ENCODE measurements at regions not wholly inside any gene's neighbourhood (a gene's known extent, or its start where the extent isn't known, plus 50 kb on each side); places are given as distances from the start of the nearest gene placed in this dataset.

- no peak overlapping the region for H3K4me3 ChIP-seq (ENCODE audit: low read depth, low read length)
- TF ChIP-seq CTCF (IDR thresholded peaks at IDR 0.05; ENCODE audit: borderline replicate concordance, insufficient read depth, low read depth, low read length): no peak
Measured at GRCh38 chr11:119505071-119505470, 82.1 kb upstream of the THY1 start.

GRCh38 chr11:119504371-119504770, 81.4 kb upstream of the THY1 start:
- no peak overlapping the region for H3K4me3 ChIP-seq (ENCODE audit: low read depth, low read length)
- TF ChIP-seq CTCF (IDR thresholded peaks at IDR 0.05; ENCODE audit: borderline replicate concordance, insufficient read depth, low read depth, low read length): no peak

DNA sequence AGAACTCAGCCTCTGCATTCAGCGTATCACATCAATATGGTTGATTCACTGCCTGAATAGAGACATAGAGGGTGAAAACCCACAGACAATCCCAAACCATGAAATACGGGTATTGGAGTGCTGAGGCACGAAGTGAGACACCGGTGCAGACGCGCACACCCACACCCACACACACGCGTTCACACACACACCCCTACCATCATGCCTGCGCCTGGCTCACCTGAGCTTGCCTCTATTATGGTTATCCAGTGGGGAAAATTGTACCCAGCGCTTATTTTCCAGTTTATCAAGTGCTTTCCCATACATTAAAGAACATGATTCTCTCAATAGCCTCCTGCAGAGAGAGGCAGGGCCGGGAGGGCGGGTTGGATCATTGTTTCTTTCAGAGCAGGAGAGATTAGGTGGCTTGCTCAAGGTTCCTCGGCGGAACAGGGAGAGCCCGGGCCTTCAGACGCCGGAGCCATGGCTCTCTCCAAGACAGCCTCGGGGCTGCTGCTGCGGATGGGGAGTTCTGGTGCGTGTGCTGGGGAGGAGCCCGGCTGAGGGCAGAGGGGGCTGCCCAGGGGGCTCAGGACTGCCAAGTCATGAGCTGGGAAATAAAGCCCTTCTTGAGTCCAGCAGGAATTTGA, 78.9 kb upstream of the THY1 start:
- no peak for TF ChIP-seq CTCF (IDR thresholded peaks at IDR 0.05; ENCODE audit: borderline replicate concordance, insufficient read depth, low read depth, low read length)
- H3K4me3 ChIP-seq (ENCODE audit: low read depth, low read length): no peak overlapping the region

- no peak overlapping the region for H3K4me3 ChIP-seq (ENCODE audit: low read depth, low read length)
- TF ChIP-seq CTCF (IDR thresholded peaks at IDR 0.05; ENCODE audit: borderline replicate concordance, insufficient read depth, low read depth, low read length): no peak
Measured at GRCh38 chr11:119497717-119498116, 74.7 kb upstream of the THY1 start.

DNA sequence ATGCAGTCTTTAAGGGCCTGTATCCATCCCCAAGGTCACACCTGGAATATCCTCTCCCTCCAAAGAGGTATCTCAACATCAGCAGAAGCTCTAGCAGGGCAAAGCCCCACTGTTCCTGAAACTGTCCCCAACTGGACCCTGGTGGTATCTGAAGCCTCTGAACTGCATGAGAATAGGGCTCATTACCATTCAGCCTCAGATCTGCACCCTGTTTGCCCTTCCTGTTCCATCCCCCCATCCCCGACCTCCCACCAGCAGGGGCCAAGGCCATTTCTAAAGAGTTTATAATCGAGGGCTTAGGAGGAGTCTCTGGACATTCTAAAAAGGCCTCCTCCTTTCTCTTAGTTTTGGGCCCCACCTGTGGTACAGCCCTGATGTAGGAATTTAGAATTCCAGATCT, 74.0 kb upstream of the THY1 start:
- H3K4me3 ChIP-seq (ENCODE audit: low read depth, low read length): no peak overlapping the region
- no peak for TF ChIP-seq CTCF (IDR thresholded peaks at IDR 0.05; ENCODE audit: borderline replicate concordance, insufficient read depth, low read depth, low read length)

GRCh38 chr11:119496469-119496868, 73.5 kb upstream of the THY1 start:
- no peak for TF ChIP-seq CTCF (IDR thresholded peaks at IDR 0.05; ENCODE audit: borderline replicate concordance, insufficient read depth, low read depth, low read length)
- no peak overlapping the region for H3K4me3 ChIP-seq (ENCODE audit: low read depth, low read length)

DNA sequence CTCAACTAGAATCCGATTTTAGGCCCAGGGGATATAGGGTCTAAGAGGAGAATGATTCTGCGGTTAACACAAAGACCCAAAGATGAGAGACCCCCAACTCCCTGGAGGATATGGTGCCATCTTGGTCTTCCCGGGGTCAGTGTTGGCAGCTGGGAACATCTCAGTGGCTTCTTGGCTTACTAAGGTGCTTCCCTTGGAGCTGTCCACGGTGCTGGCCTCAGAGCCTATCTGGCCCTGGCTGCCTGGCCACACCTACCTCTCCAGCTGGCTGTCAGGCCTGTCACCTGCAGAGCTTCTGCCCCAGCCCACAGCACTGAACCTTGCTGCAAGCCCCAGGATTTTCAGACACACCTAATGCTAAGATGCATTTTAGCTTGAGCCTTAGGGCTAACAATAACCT, 70.7 kb upstream of the THY1 start:
- TF ChIP-seq CTCF (IDR thresholded peaks at IDR 0.05; ENCODE audit: borderline replicate concordance, insufficient read depth, low read depth, low read length): no peak
- H3K4me3 ChIP-seq (ENCODE audit: low read depth, low read length): no peak overlapping the region

All from GM12875 (cell line).